T-cell (primary cell): ENCODE measurements at regions not wholly inside any gene's neighbourhood (a gene's known extent, or its start where the extent isn't known, plus 50 kb on each side); places are given as distances from the start of the nearest gene placed in this dataset.

ENCODE experiments used
- ATAC-seq, 4 experiments: fragments of 200-7000 bp in 3 of 4; fragments of 150-1000 bp in 1 of 4; cut with Tn5 transposase; replicated peaks in 1 of 4; 1 replicate in 3 of 4; 2 replicates in 1 of 4; pipeline ENCODE4 v1.10.0; 2021; ENCODE audit warnings: moderate library complexity in 3 of 4, mild to moderate bottlenecking in 2 of 4, moderate number of reproducible peaks in 1 of 4
- CTCF ChIA-PET, 2 donors: fragments of 300-600 bp; sonication (Branson Sonifier 250); formaldehyde crosslinking; loops; one replicate each; lab custom pipeline; 2022; ENCODE audit warnings: antibody characterized with exemption in 2 of 2; lab: Charles Lee
- POLR2A ChIA-PET, 2 donors: fragments of 300-600 bp; sonication (Branson Sonifier 250); formaldehyde crosslinking; loops; one replicate each; lab custom pipeline; 2022; ENCODE audit warnings: antibody characterized with exemption in 2 of 2; lab: Charles Lee
- DNase-seq, 35 experiments: peaks; one replicate each; pipeline versions ENCODE4 v3.0.0 to v3.0.0-alpha.2; 2013 to 2023
- H3K27ac ChIP-seq: one replicate; pipeline ENCODE4 v1.5.1; 2013; ENCODE audit warnings: low read length
- H3K27me3 ChIP-seq, 2 experiments: replicated peaks in 1 of 2; 1 replicate in 1 of 2; 2 replicates in 1 of 2; pipeline versions ENCODE4 v1.6.1 to v1.7.0; 2013; ENCODE audit warnings: low read length in 1 of 2, mixed read lengths in 1 of 2; ENCODE audit not compliant: control insufficient read depth in 2 of 2, insufficient read depth in 2 of 2; ENCODE audit errors: extremely low read depth in 1 of 2
- H3K36me3 ChIP-seq, 2 donors: 1 replicate in 1 of 2; 2 replicates in 1 of 2; pipeline versions ENCODE4 v1.6.1 to v1.7.0; 2013; ENCODE audit warnings: low read length in 1 of 2; ENCODE audit not compliant: control insufficient read depth in 2 of 2, insufficient read depth in 1 of 2; ENCODE audit errors: extremely low read depth in 1 of 2
- H3K4me1 ChIP-seq, 2 experiments: 1 replicate in 1 of 2; 2 replicates in 1 of 2; pipeline versions ENCODE4 v1.6.1 to v1.7.0; 2013; ENCODE audit warnings: low read length in 2 of 2, mixed read lengths in 1 of 2; ENCODE audit not compliant: insufficient read depth in 2 of 2, control insufficient read depth in 1 of 2; ENCODE audit errors: extremely low read depth in 1 of 2
- H3K4me3 ChIP-seq, 2 donors: 1 replicate in 1 of 2; 2 replicates in 1 of 2; pipeline versions ENCODE4 v1.5.1 to v1.7.0; 2013; ENCODE audit warnings: mild to moderate bottlenecking in 2 of 2, low read length in 1 of 2, moderate library complexity in 1 of 2; ENCODE audit not compliant: control insufficient read depth in 1 of 2; ENCODE audit errors: extremely low read depth in 1 of 2
- H3K9me3 ChIP-seq: 2 replicates; pipeline ENCODE4 v1.7.0; 2013
- H3K27ac Mint-ChIP-seq, 2 donors: one replicate each; pipeline ENCODE4 v1.8.0; 2020 to 2021; ENCODE audit warnings: mild to moderate bottlenecking in 2 of 2, mixed read lengths in 2 of 2
- H3K27me3 Mint-ChIP-seq, 2 donors: one replicate each; pipeline ENCODE4 v1.8.0; 2021 to 2022; ENCODE audit warnings: mixed read lengths in 2 of 2
- H3K36me3 Mint-ChIP-seq: one replicate; pipeline ENCODE4 v1.8.0; 2021; ENCODE audit warnings: mixed read lengths
- H3K4me1 Mint-ChIP-seq, 3 donors: one replicate each; pipeline ENCODE4 v1.8.0; 2020 to 2022; ENCODE audit warnings: mixed read lengths in 3 of 3, mild to moderate bottlenecking in 1 of 3
- H3K4me3 Mint-ChIP-seq, 3 donors: one replicate each; pipeline ENCODE4 v1.8.0; 2020 to 2022; ENCODE audit warnings: mild to moderate bottlenecking in 3 of 3, mixed read lengths in 3 of 3, moderate library complexity in 3 of 3
- H3K9me3 Mint-ChIP-seq, 3 donors: one replicate each; pipeline ENCODE4 v1.8.0; 2020 to 2022; ENCODE audit warnings: mixed read lengths in 3 of 3
- WGBS: methylation state at CpG from one replicate; pipeline ENCODE4 v1.1.5; 2013; ENCODE audit warnings: missing lambda C conversion rate; ENCODE audit not compliant: insufficient coverage; 5-methylcytosine and 5-hydroxymethylcytosine counted together

GRCh38 chr2:16430846-16431245 lies 234.8 kb downstream of the CYRIA start:
- H3K4me1 ChIP-seq = no peaks in the 10 kb centered on the region
- ChIA-PET POLR2A (no interaction called here), CTCF (no interaction called here)
- Mint-ChIP-seq H3K36me3 (no peaks in the 10 kb centered on the region), H3K4me1 (no peaks in the 10 kb centered on the region), H3K4me3 (no peak overlapping the region), H3K27me3 (peaks cover 0 to 18% of the 10 kb centered on the region in 2 donors), H3K9me3 (no peaks in the 10 kb centered on the region), H3K27ac (no peak overlapping the region)
- no peaks in the 10 kb centered on the region for H3K27me3 ChIP-seq
- no peak for DNase-seq
- no peak overlapping the region for H3K4me3 ChIP-seq
- no peak overlapping the region for H3K27ac ChIP-seq
- no peaks in the 10 kb centered on the region for H3K36me3 ChIP-seq
- H3K9me3 ChIP-seq = no peaks in the 10 kb centered on the region
- 40% methylated on average over 1 of the region's 3 CpGs for WGBS
- ATAC-seq = no peak

- no peaks in the 10 kb centered on the region for H3K9me3 Mint-ChIP-seq
Observed at GRCh38 chr2:16429431-16430145, 236.0 kb downstream of the CYRIA start.

GRCh38 chr2:16429002-16429401 lies 236.6 kb downstream of the CYRIA start:
- H3K27me3 ChIP-seq = no peaks in the 10 kb centered on the region
- H3K9me3 ChIP-seq = no peaks in the 10 kb centered on the region
- no peak overlapping the region for H3K27ac ChIP-seq
- no peaks in the 10 kb centered on the region for H3K36me3 ChIP-seq
- DNase-seq (no peak), ATAC-seq (no peak)
- Mint-ChIP-seq H3K27me3 (peaks cover 0 to 12% of the 10 kb centered on the region in 2 donors), H3K27ac (no peak overlapping the region), H3K4me1 (no peaks in the 10 kb centered on the region), H3K4me3 (no peak overlapping the region), H3K9me3 (no peaks in the 10 kb centered on the region), H3K36me3 (no peaks in the 10 kb centered on the region)
- POLR2A ChIA-PET = no interaction called here
- CTCF ChIA-PET = no interaction called here
- WGBS = no CpG with 5 or more reads among the region's 2 CpGs
- no peaks in the 10 kb centered on the region for H3K4me1 ChIP-seq
- H3K4me3 ChIP-seq = no peak overlapping the region

More at GRCh38 chr2:16429431-16430145, 236.0 kb downstream of the CYRIA start:
- Histone ChIP-seq H3K27me3 (no peaks in the 10 kb centered on the region), H3K4me3 (no peak overlapping the region), H3K4me1 (no peaks in the 10 kb centered on the region), H3K36me3 (no peaks in the 10 kb centered on the region), H3K27ac (no peak overlapping the region), H3K9me3 (no peaks in the 10 kb centered on the region)
- H3K27ac Mint-ChIP-seq = no peak overlapping the region
- ChIA-PET POLR2A (no interaction called here), CTCF (no interaction called here)
- ATAC-seq (no peak), DNase-seq (no peak)
- no CpG with 5 or more reads among the region's 2 CpGs for WGBS
- no peak overlapping the region for H3K4me3 Mint-ChIP-seq
- H3K36me3 Mint-ChIP-seq = no peaks in the 10 kb centered on the region
- no peaks in the 10 kb centered on the region for H3K4me1 Mint-ChIP-seq
- peaks cover 0 to 12% of the 10 kb centered on the region in 2 donors for H3K27me3 Mint-ChIP-seq

GRCh38 chr2:16425462-16426336 lies 239.9 kb downstream of the CYRIA start:
- Mint-ChIP-seq H3K27ac (no peak overlapping the region), H3K9me3 (no peaks in the 10 kb centered on the region), H3K4me1 (no peaks in the 10 kb centered on the region), H3K27me3 (peaks cover 0 to 4% of the 10 kb centered on the region in 2 donors), H3K36me3 (no peaks in the 10 kb centered on the region), H3K4me3 (no peak overlapping the region)
- no peak for DNase-seq
- Histone ChIP-seq H3K9me3 (no peaks in the 10 kb centered on the region), H3K27me3 (no peaks in the 10 kb centered on the region), H3K4me1 (no peaks in the 10 kb centered on the region), H3K4me3 (no peak overlapping the region), H3K36me3 (no peaks in the 10 kb centered on the region), H3K27ac (no peak overlapping the region)
- 73% methylated on average over 3 of the region's 6 CpGs for WGBS
- POLR2A ChIA-PET = no interaction called here
- CTCF ChIA-PET = no interaction called here
- no peak for ATAC-seq

GRCh38 chr2:16420421-16420820 lies 245.2 kb downstream of the CYRIA start:
- H3K27me3 Mint-ChIP-seq = peaks cover 0 to 5% of the 10 kb centered on the region in 2 donors
- peaks cover 3% of the 10 kb centered on the region in 3 donors for H3K9me3 Mint-ChIP-seq
- H3K36me3 Mint-ChIP-seq = no peaks in the 10 kb centered on the region

GRCh38 chr2:16417726-16418125 lies 247.9 kb downstream of the CYRIA start:
- H3K27me3 Mint-ChIP-seq = peaks cover 0 to 9% of the 10 kb centered on the region in 2 donors
- Histone ChIP-seq H3K4me3 (no peak overlapping the region), H3K36me3 (no peaks in the 10 kb centered on the region), H3K4me1 (no peaks in the 10 kb centered on the region), H3K9me3 (no peaks in the 10 kb centered on the region), H3K27ac (no peak overlapping the region), H3K27me3 (peaks cover 0 to 3% of the 10 kb centered on the region in 2 experiments)
- ChIA-PET CTCF (no interaction called here), POLR2A (no interaction called here)
- H3K4me1 Mint-ChIP-seq = no peaks in the 10 kb centered on the region
- no peak for ATAC-seq
- peaks cover 4 to 5% (median 5%) of the 10 kb centered on the region in 3 donors for H3K9me3 Mint-ChIP-seq
- no peak overlapping the region for H3K4me3 Mint-ChIP-seq
- H3K27ac Mint-ChIP-seq = no peak overlapping the region
- 100% methylated on average over 1 of the region's 3 CpGs for WGBS
- no peak for DNase-seq
- H3K36me3 Mint-ChIP-seq = no peaks in the 10 kb centered on the region

More at GRCh38 chr2:16420421-16420820, 245.2 kb downstream of the CYRIA start:
- 80% methylated on average over 1 of the region's 1 CpG for WGBS
- H3K4me3 Mint-ChIP-seq = no peak overlapping the region
- ChIA-PET POLR2A (no interaction called here), CTCF (no interaction called here)
- ATAC-seq = no peak
- no peaks in the 10 kb centered on the region for H3K36me3 ChIP-seq
- H3K27me3 ChIP-seq = no peaks in the 10 kb centered on the region
- H3K4me3 ChIP-seq = no peak overlapping the region
- no peak overlapping the region for H3K27ac Mint-ChIP-seq
- no peaks in the 10 kb centered on the region for H3K4me1 Mint-ChIP-seq
- no peaks in the 10 kb centered on the region for H3K4me1 ChIP-seq
- no peak overlapping the region for H3K27ac ChIP-seq
- H3K9me3 ChIP-seq = no peaks in the 10 kb centered on the region
- DNase-seq = no peak
